GM12864 (cell line): ENCODE measurements at regions not wholly inside any gene's neighbourhood (a gene's known extent, or its start where the extent isn't known, plus 50 kb on each side); places are given as distances from the start of the nearest gene placed in this dataset.

Experiments used
- DNase-seq: peaks from one replicate; pipeline ENCODE4 v3.0.0-alpha.2; 2011; ENCODE audit warnings: low read depth
- H3K4me3 ChIP-seq: 2 replicates; pipeline ENCODE4 v1.5.1; 2011; ENCODE audit warnings: mild to moderate bottlenecking, low read depth, low read length, control low read depth
- TF ChIP-seq, protein P1 (sequence below): IDR thresholded peaks from 2 replicates; pipeline ENCODE4 v1.5.1; 2011; ENCODE audit warnings: low read depth, mild to moderate bottlenecking, moderate library complexity, low read length, control low read depth, inconsistent platforms; ENCODE audit errors: missing control alignments

GRCh38 chr11:98566978-98567377, 453.8 kb upstream of the CNTN5 start:
- TF ChIP-seq, protein P1, sequence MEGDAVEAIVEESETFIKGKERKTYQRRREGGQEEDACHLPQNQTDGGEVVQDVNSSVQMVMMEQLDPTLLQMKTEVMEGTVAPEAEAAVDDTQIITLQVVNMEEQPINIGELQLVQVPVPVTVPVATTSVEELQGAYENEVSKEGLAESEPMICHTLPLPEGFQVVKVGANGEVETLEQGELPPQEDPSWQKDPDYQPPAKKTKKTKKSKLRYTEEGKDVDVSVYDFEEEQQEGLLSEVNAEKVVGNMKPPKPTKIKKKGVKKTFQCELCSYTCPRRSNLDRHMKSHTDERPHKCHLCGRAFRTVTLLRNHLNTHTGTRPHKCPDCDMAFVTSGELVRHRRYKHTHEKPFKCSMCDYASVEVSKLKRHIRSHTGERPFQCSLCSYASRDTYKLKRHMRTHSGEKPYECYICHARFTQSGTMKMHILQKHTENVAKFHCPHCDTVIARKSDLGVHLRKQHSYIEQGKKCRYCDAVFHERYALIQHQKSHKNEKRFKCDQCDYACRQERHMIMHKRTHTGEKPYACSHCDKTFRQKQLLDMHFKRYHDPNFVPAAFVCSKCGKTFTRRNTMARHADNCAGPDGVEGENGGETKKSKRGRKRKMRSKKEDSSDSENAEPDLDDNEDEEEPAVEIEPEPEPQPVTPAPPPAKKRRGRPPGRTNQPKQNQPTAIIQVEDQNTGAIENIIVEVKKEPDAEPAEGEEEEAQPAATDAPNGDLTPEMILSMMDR: no peak
- no peak for DNase-seq
- no peak overlapping the region for H3K4me3 ChIP-seq

GRCh38 chr11:98568013-98568412, 452.7 kb upstream of the CNTN5 start:
- no peak for DNase-seq
- no peak overlapping the region for H3K4me3 ChIP-seq
- TF ChIP-seq, protein P1: no peak

DNA sequence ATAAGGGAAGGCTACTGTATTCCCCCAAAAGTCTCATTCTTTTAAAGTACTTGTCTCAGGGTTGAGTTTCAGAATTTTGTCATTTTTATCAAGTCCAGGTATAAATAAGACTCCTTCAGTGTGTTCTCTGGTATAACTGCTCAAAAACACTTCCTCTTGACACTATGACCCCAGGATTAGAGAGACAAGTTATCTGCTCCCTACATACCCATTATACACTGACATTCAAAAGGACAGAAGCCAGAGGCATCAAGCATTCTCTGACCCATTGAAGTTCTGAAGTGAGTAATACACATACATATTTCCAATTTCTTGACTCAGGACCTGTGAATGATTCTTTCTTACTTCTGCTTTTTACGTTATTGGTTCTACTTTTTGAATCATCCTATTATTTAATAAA, 447.8 kb upstream of the CNTN5 start:
- DNase-seq: no peak
- H3K4me3 ChIP-seq: no peak overlapping the region
- TF ChIP-seq, protein P1: no peak

GRCh38 chr11:98587884-98588283, 432.9 kb upstream of the CNTN5 start:
- TF ChIP-seq, protein P1: no peak
- H3K4me3 ChIP-seq: no peak overlapping the region
- DNase-seq: no peak

- TF ChIP-seq, protein P1: no peak
- no peak for DNase-seq
- no peak overlapping the region for H3K4me3 ChIP-seq
Measured at GRCh38 chr11:98589967-98590366, 430.8 kb upstream of the CNTN5 start.

DNA sequence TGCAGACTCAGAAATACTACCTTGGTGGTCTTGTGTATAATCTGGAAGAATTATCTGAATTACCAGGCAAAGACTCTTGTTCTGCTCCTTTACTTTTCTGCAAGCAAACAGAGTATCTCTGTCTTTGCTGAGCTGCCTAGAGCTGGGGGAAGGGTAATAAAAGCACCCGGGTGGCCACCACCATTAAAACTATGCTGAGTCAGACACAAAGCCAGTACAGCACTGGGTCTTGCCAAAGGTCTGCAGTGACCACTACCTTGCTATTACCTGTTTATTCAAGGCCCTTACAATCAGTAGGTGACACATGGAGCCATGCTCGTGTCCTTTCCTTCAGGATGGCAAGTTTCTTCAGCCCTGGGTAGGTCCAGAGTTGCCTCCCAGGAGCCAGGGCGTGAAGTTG, 420.6 kb upstream of the CNTN5 start:
- no peak overlapping the region for H3K4me3 ChIP-seq
- TF ChIP-seq, protein P1: no peak
- DNase-seq: no peak

- H3K4me3 ChIP-seq: no peak overlapping the region
- DNase-seq: no peak
- TF ChIP-seq, protein P1: no peak
Measured at GRCh38 chr11:98600786-98601773, 419.7 kb upstream of the CNTN5 start.
